Astrocyte (in vitro differentiated cells and primary cell): ENCODE measurements at regions not wholly inside any gene's neighbourhood (a gene's known extent, or its start where the extent isn't known, plus 50 kb on each side); places are given as distances from the start of the nearest gene placed in this dataset.

ENCODE experiments used
- DNase-seq: peaks from one replicate; pipeline ENCODE4 v3.0.0-alpha.2; 2010; ENCODE audit warnings: low read depth
- FAIRE-seq: peaks from 2 replicates; lab custom pipeline; 2011; peaks lifted over from hg19 to GRCh38; lab: Jason Lieb, UNC
- H2AFZ ChIP-seq: 2 replicates; pipeline ENCODE4 v1.6.0; 2012; ENCODE audit warnings: low read depth, low read length, inconsistent platforms
- H3K27ac ChIP-seq: 2 replicates; pipeline ENCODE4 v1.5.1; 2011; ENCODE audit warnings: low read depth, low read length, inconsistent platforms
- H3K27me3 ChIP-seq: 2 replicates; pipeline ENCODE4 v1.6.0; 2011; ENCODE audit warnings: low read length, inconsistent platforms; ENCODE audit not compliant: insufficient read depth
- H3K36me3 ChIP-seq: 2 replicates; pipeline ENCODE4 v1.5.1; 2011; ENCODE audit warnings: low read length, inconsistent platforms; ENCODE audit not compliant: insufficient read depth
- H3K4me1 ChIP-seq: 2 replicates; pipeline ENCODE4 v1.5.1; 2011; ENCODE audit warnings: low read length, inconsistent platforms; ENCODE audit not compliant: insufficient read depth
- H3K4me2 ChIP-seq: 2 replicates; pipeline ENCODE4 v1.6.0; 2012; ENCODE audit warnings: low read length, inconsistent platforms
- H3K4me3 ChIP-seq: 2 replicates; pipeline ENCODE4 v1.5.1; 2011; ENCODE audit warnings: low read depth, mild to moderate bottlenecking, low read length, inconsistent platforms; ENCODE audit not compliant: insufficient read depth
- H3K79me2 ChIP-seq: 2 replicates; pipeline ENCODE4 v1.6.0; 2012; ENCODE audit warnings: mild to moderate bottlenecking, low read length, inconsistent platforms; ENCODE audit not compliant: insufficient read depth
- H3K9ac ChIP-seq: 2 replicates; pipeline ENCODE4 v1.6.0; 2012; ENCODE audit warnings: mild to moderate bottlenecking, low read length, inconsistent platforms
- H3K9me3 ChIP-seq: 2 replicates; pipeline ENCODE4 v1.5.1; 2012; ENCODE audit warnings: low read depth, mild to moderate bottlenecking, low read length, inconsistent platforms; ENCODE audit not compliant: insufficient read depth
- H4K20me1 ChIP-seq: 2 replicates; pipeline ENCODE4 v1.6.0; 2012; ENCODE audit warnings: low read length, inconsistent platforms; ENCODE audit not compliant: insufficient read depth
- H3K27ac Mint-ChIP-seq: one replicate; pipeline ENCODE4 v1.8.0; 2021; ENCODE audit warnings: mild to moderate bottlenecking, mixed read lengths; ENCODE audit not compliant: unreplicated experiment
- H3K27me3 Mint-ChIP-seq: one replicate; pipeline ENCODE4 v1.8.0; 2021; ENCODE audit warnings: low read depth, mixed read lengths; ENCODE audit not compliant: unreplicated experiment
- H3K36me3 Mint-ChIP-seq: one replicate; pipeline ENCODE4 v1.8.0; 2021; ENCODE audit warnings: low read depth, mixed read lengths; ENCODE audit not compliant: unreplicated experiment
- H3K4me1 Mint-ChIP-seq: one replicate; pipeline ENCODE4 v1.8.0; 2021; ENCODE audit warnings: low read depth, mixed read lengths; ENCODE audit not compliant: unreplicated experiment
- H3K4me3 Mint-ChIP-seq: one replicate; pipeline ENCODE4 v1.8.0; 2021; ENCODE audit warnings: mild to moderate bottlenecking, moderate library complexity, mixed read lengths; ENCODE audit not compliant: unreplicated experiment
- H3K9me3 Mint-ChIP-seq: one replicate; pipeline ENCODE4 v1.8.0; 2021; ENCODE audit warnings: mild to moderate bottlenecking, mixed read lengths; ENCODE audit not compliant: unreplicated experiment
- EZH2 ChIP-seq: IDR thresholded peaks from 2 replicates; pipeline ENCODE4 v1.6.1; 2012; ENCODE audit warnings: mild to moderate bottlenecking, low read length, inconsistent platforms; ENCODE audit not compliant: insufficient read depth
- TF ChIP-seq, protein P1 (sequence below): IDR thresholded peaks from 2 replicates; pipeline ENCODE4 v1.5.1; 2011; ENCODE audit warnings: low read depth, mild to moderate bottlenecking, inconsistent platforms, low read length, moderate library complexity; ENCODE audit not compliant: insufficient read depth

DNA sequence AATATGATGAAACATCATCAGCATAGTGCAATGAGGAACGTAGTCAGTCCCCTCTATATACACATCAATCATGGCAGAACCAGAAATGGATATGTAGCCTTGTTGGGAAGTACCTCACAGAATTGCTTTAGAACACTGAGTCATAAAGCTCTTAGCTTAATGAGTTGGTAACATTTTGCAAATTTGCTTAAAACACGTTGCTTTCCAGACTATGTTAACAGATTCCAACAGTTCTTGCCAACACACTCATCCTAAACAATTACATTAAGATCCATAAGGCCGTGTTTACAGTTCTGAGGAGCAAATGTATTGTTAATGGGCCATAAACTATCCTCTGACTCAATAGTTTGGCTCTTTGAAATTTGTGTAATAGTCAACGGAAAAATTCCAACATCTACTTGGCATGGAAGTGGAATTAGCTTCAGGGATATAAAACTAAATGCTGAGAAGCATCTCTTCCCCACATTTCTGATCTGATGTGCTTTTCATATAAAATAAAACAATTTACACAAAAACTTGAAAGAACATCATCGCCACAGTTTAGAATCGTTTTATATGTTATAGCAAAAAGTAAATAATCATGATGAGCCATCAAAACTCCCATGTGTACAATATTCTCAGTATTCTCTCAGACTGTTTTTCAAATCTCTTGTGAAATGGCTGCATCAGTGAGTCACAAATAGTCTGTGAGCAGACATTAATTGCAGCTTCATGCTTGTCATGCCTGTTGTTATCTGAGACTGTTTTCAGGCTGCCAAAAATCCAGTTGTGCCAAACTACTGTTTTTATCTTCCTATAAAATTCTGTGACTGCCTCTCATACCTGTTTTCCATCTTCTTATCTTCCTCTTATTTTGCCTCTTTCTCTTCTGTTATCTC, 291.9 kb downstream of the COX7C start:
- peaks cover 5% of the 10 kb centered on the region for H3K4me1 ChIP-seq
- H2AFZ ChIP-seq: no peak overlapping the region
- H3K36me3 Mint-ChIP-seq: no peaks in the 10 kb centered on the region
- H3K9ac ChIP-seq: no peak overlapping the region
- no peak overlapping the region for H3K4me3 ChIP-seq
- FAIRE-seq: peak; percentile 50
- peaks cover 21% of the 10 kb centered on the region for H3K4me1 Mint-ChIP-seq
- no peak overlapping the region for H3K4me3 Mint-ChIP-seq
- no peaks in the 10 kb centered on the region for H4K20me1 ChIP-seq
- peak; percentile 76 for DNase-seq
- no peaks in the 10 kb centered on the region for H3K79me2 ChIP-seq
- no peaks in the 10 kb centered on the region for H3K9me3 Mint-ChIP-seq
- H3K36me3 ChIP-seq: no peaks in the 10 kb centered on the region
- H3K27me3 Mint-ChIP-seq: no peaks in the 10 kb centered on the region
- no peak for TF ChIP-seq EZH2
- TF ChIP-seq, protein P1, sequence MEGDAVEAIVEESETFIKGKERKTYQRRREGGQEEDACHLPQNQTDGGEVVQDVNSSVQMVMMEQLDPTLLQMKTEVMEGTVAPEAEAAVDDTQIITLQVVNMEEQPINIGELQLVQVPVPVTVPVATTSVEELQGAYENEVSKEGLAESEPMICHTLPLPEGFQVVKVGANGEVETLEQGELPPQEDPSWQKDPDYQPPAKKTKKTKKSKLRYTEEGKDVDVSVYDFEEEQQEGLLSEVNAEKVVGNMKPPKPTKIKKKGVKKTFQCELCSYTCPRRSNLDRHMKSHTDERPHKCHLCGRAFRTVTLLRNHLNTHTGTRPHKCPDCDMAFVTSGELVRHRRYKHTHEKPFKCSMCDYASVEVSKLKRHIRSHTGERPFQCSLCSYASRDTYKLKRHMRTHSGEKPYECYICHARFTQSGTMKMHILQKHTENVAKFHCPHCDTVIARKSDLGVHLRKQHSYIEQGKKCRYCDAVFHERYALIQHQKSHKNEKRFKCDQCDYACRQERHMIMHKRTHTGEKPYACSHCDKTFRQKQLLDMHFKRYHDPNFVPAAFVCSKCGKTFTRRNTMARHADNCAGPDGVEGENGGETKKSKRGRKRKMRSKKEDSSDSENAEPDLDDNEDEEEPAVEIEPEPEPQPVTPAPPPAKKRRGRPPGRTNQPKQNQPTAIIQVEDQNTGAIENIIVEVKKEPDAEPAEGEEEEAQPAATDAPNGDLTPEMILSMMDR: no peak
- peak overlapping the region; percentile 46 for H3K27ac ChIP-seq
- peak overlapping the region; percentile 23 for H3K4me2 ChIP-seq
- peak overlapping the region; percentile 27 for H3K27ac Mint-ChIP-seq
- no peaks in the 10 kb centered on the region for H3K9me3 ChIP-seq
- H3K27me3 ChIP-seq: no peaks in the 10 kb centered on the region

DNA sequence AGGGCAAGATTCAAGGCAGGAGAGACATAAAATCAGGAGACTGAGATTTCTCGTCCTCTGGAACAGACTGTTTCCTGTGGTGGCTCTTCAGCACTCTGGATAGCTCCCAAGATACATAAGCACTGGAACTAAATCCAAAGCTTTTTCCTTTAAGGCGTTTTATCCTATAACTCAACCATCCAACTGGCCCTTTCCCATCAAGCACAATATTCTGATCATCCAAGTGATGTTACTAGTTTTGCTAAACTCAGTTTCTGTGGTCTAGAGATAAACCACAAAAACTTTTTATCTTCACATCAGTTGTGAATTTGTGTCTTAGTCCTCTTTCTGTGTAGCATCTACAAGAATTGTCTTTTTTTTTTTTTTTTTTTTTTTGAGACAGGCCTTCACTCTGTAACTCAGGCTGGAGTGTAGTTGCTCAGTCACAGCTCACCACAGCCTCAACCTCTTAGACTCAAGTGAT, 299.4 kb downstream of the COX7C start:
- FAIRE-seq: no peak
- Histone ChIP-seq H3K9me3 (no peaks in the 10 kb centered on the region), H3K27ac (no peak overlapping the region), H3K4me3 (no peak overlapping the region), H3K4me1 (no peaks in the 10 kb centered on the region), H3K79me2 (no peaks in the 10 kb centered on the region), H3K4me2 (no peak overlapping the region), H2AFZ (no peak overlapping the region), H3K9ac (no peak overlapping the region), H4K20me1 (no peaks in the 10 kb centered on the region), H3K27me3 (no peaks in the 10 kb centered on the region), H3K36me3 (no peaks in the 10 kb centered on the region)
- H3K36me3 Mint-ChIP-seq: no peaks in the 10 kb centered on the region
- H3K27me3 Mint-ChIP-seq: no peaks in the 10 kb centered on the region
- no peaks in the 10 kb centered on the region for H3K9me3 Mint-ChIP-seq
- DNase-seq: peak; percentile 35
- peaks cover 4% of the 10 kb centered on the region for H3K4me1 Mint-ChIP-seq
- H3K4me3 Mint-ChIP-seq: no peak overlapping the region
- TF ChIP-seq, protein P1: no peak
- no peak for TF ChIP-seq EZH2
- H3K27ac Mint-ChIP-seq: no peak overlapping the region

DNA sequence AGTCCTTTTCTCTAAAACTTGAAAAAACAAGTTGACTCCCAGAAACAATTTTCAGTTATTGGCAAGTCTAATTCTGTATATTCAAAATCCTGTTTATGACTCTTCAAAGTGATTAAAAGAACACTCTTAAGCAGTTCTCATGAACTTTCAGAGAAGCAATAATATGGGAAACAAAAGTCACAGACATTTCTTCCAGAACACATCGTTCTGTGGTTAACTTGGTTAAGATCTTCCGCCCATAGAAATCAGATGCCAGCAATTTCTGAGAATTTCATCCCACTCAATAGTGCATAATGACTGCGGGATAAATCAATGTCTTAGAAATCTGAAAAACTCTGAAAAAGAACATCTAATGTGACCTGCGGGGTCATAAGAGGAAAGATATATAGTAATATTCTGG, 300.5 kb downstream of the COX7C start:
- Mint-ChIP-seq H3K27ac (no peak overlapping the region), H3K4me3 (no peak overlapping the region), H3K4me1 (peaks cover 4% of the 10 kb centered on the region), H3K27me3 (no peaks in the 10 kb centered on the region), H3K36me3 (no peaks in the 10 kb centered on the region), H3K9me3 (no peaks in the 10 kb centered on the region)
- H3K4me1 ChIP-seq: no peaks in the 10 kb centered on the region
- no peaks in the 10 kb centered on the region for H4K20me1 ChIP-seq
- no peak overlapping the region for H3K4me3 ChIP-seq
- FAIRE-seq (no peak), DNase-seq (no peak)
- no peaks in the 10 kb centered on the region for H3K27me3 ChIP-seq
- no peak overlapping the region for H3K27ac ChIP-seq
- H3K9ac ChIP-seq: no peak overlapping the region
- TF ChIP-seq EZH2: no peak
- TF ChIP-seq, protein P1: no peak
- no peaks in the 10 kb centered on the region for H3K9me3 ChIP-seq
- no peak overlapping the region for H3K4me2 ChIP-seq
- H3K79me2 ChIP-seq: no peaks in the 10 kb centered on the region
- no peaks in the 10 kb centered on the region for H3K36me3 ChIP-seq
- H2AFZ ChIP-seq: no peak overlapping the region
